Heart left ventricle (tissue), 13 donors: ENCODE measurements at regions not wholly inside any gene's neighbourhood (a gene's known extent, or its start where the extent isn't known, plus 50 kb on each side); places are given as distances from the start of the nearest gene placed in this dataset.

ENCODE experiments used
- CTCF ChIP-seq, 12 donors: fragments of 200-600 bp; sonication (generic) in 4 of 12; IDR thresholded peaks; one replicate each; pipeline versions ENCODE4 v1.5.0 to v1.8.0; 2018 to 2022; ENCODE audit warnings: antibody characterized with exemption in 12 of 12, mild to moderate bottlenecking in 5 of 12
- POLR2A ChIP-seq, 2 donors: fragments of 450-650 bp; IDR thresholded peaks; one replicate each; pipeline ENCODE4 v1.6.1; 2017; ENCODE audit warnings: antibody characterized with exemption in 2 of 2, mild to moderate bottlenecking in 2 of 2, moderate library complexity in 2 of 2
- donor health status: ischemic (EF 13 %, LVEDD 7.1; RV severe dilation, severe dysfunction).
- donor health status: DM: no; HTN: yes; CAD: no.
- donor health status: DM: no; HTN: no; CAD: no.
- donor health status: ischemic (EF 25% LVEDD 6.9; RV normal size, moderate dysfunction).
- donor health status: ischemic (EF 25% LVEDD 5.7; RV mildly dilated, moderate dysfunction).
- donor health status: ischemic (EF 35%, LVEDD 5.7; RV mildly dilated, moderate dysfunction).
- donor health status: nonischemic (EF 11% LVEDD 7.7; RV severe dilation, severe dysfunction).
- donor health status: DM: yes; HTN: yes; CAD: no.
- donor health status: PGD.
- donor health status: ischemic (EF 29% LVEDD 5.4; RV normal size, mild dysfunction).
- donor health status: nonischemic (EF 23%, LVEDD 6.1; RV moderate dilation, normal function).

- TF ChIP-seq CTCF (IDR thresholded peaks at IDR 0.05) = no peak
- no peak for TF ChIP-seq POLR2A (IDR thresholded peaks at IDR 0.05)
These were observed 517.6 kb downstream of the BTBD3 start for GRCh38 chr20:12435268-12435667.
